ENCODE measurements at regions not wholly inside any gene's neighbourhood (a gene's known extent, or its start where the extent isn't known, plus 50 kb on each side); places are given as distances from the start of the nearest gene placed in this dataset.
A peak's percentile ranks its signal among the peaks of the same experiment; 100 is the strongest.

- Histone ChIP-seq H3K4me3 (replicated peaks; ENCODE audit: low read depth, low read length) (no peak overlapping the region), H3K27me3 (replicated peaks; ENCODE audit: control insufficient read depth, insufficient read depth, low read length) (no peaks in the 10 kb centered on the region; the same call in none of the 2 replicates), H3K36me3 (ENCODE audit: control insufficient read depth, insufficient read depth, low read length) (no peaks in the 10 kb centered on the region)
- TF ChIP-seq CTCF (IDR thresholded peaks at IDR 0.05; ENCODE audit: insufficient read depth, low read length, poor library complexity, severe bottlenecking), result no peak
- no peak for DNase-seq (ENCODE audit: extremely low read depth, insufficient read length)
These were observed 328.7 kb downstream of the SMAD2 start for GRCh38 chr18:47601581-47602272.

DNA sequence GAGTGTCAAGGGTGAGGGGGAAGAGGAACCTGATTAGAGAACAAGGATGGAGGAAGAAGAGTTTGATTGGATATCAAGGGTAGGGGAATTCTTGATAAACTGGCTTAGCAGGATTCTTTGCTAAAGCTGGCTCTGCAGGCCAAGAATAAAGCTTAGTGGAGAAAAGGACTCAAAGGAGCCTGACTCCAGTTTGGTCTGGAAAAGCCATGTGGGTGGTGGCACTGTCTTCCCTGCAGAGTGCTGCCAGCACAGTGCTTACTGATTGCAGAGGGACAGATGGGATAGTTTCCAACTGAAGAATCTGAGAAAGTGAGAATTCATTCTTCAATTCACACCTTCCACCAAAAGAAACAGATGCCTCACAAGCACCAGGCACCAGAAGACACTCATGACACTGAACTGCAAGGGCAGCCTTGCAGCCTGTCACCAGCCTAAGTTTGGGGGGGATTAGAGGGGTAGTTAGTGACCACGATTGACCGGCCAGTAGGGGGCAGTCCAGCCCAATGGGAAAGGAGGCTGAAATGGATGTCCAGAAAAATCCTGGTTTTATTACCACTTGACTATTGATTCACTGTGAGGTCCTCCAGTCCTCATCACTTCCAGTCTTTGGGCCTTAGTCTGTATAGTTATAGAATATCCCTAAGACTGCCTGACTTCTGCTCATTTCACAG lies 334.5 kb downstream of the SMAD2 start:
- H3K27me3 ChIP-seq (replicated peaks; ENCODE audit: control insufficient read depth, insufficient read depth, low read length), result no peaks in the 10 kb centered on the region; the same call in 1 of the 2 replicates
- peak; percentile 8 for DNase-seq (ENCODE audit: extremely low read depth, insufficient read length)
- peak; percentile 68 for TF ChIP-seq CTCF (IDR thresholded peaks at IDR 0.05; ENCODE audit: insufficient read depth, low read length, poor library complexity, severe bottlenecking)
- H3K4me3 ChIP-seq (replicated peaks; ENCODE audit: low read depth, low read length), result no peak overlapping the region
- no peaks in the 10 kb centered on the region for H3K36me3 ChIP-seq (ENCODE audit: control insufficient read depth, insufficient read depth, low read length)

- no peak overlapping the region for H3K4me3 ChIP-seq (replicated peaks; ENCODE audit: low read depth, low read length)
- no peak for DNase-seq (ENCODE audit: extremely low read depth, insufficient read length)
- no peaks in the 10 kb centered on the region for H3K36me3 ChIP-seq (ENCODE audit: control insufficient read depth, insufficient read depth, low read length)
- no peaks in the 10 kb centered on the region; the same call in 1 of the 2 replicates for H3K27me3 ChIP-seq (replicated peaks; ENCODE audit: control insufficient read depth, insufficient read depth, low read length)
- TF ChIP-seq CTCF (IDR thresholded peaks at IDR 0.05; ENCODE audit: insufficient read depth, low read length, poor library complexity, severe bottlenecking), result no peak
These were observed 335.8 kb downstream of the SMAD2 start for GRCh38 chr18:47594621-47595086.

- H3K27me3 ChIP-seq (replicated peaks; ENCODE audit: control insufficient read depth, insufficient read depth, low read length), result no peaks in the 10 kb centered on the region; the same call in 1 of the 2 replicates
- H3K36me3 ChIP-seq (ENCODE audit: control insufficient read depth, insufficient read depth, low read length), result no peaks in the 10 kb centered on the region
- H3K4me3 ChIP-seq (replicated peaks; ENCODE audit: low read depth, low read length), result no peak overlapping the region
- no peak for TF ChIP-seq CTCF (IDR thresholded peaks at IDR 0.05; ENCODE audit: insufficient read depth, low read length, poor library complexity, severe bottlenecking)
- no peak for DNase-seq (ENCODE audit: extremely low read depth, insufficient read length)
These were observed 336.6 kb downstream of the SMAD2 start for GRCh38 chr18:47593744-47594472.

DNA sequence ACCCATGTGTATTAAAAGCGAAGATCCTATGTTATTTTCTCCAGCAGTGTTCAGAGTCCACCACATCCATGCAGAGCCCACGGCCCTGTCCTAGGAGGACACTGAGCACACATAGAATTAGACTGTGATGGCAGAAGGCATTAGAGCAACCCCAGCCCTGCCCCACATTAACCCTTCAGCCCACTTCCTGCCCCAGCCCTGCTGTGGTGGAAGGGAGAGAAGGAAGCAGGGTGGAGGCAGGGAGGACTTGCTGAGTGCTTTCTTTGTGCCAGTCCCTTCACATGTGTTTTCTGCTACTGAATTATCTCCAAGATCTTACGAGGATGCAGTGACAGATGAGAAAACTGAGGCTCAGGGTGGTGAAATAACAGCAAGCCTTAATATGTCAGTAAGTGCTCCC lies 339.0 kb downstream of the SMAD2 start:
- no peak for DNase-seq (ENCODE audit: extremely low read depth, insufficient read length)
- no peak for TF ChIP-seq CTCF (IDR thresholded peaks at IDR 0.05; ENCODE audit: insufficient read depth, low read length, poor library complexity, severe bottlenecking)
- no peaks in the 10 kb centered on the region; the same call in 1 of the 2 replicates for H3K27me3 ChIP-seq (replicated peaks; ENCODE audit: control insufficient read depth, insufficient read depth, low read length)
- H3K4me3 ChIP-seq (replicated peaks; ENCODE audit: low read depth, low read length), result no peak overlapping the region
- no peaks in the 10 kb centered on the region for H3K36me3 ChIP-seq (ENCODE audit: control insufficient read depth, insufficient read depth, low read length)
